SK-N-MC (cell line): ENCODE measurements at regions not wholly inside any gene's neighbourhood (a gene's known extent, or its start where the extent isn't known, plus 50 kb on each side); places are given as distances from the start of the nearest gene placed in this dataset.

Source experiments
- DNase-seq: peaks from one replicate; pipeline ENCODE4 v3.0.0-alpha.2; 2011; ENCODE audit warnings: low read depth, low spot score
- H3K27ac ChIP-seq: fragments of 200-600 bp; sonication (generic); 2 replicates; pipeline ENCODE4 v1.5.1; 2016; ENCODE audit warnings: mixed run types
- H3K36me3 ChIP-seq: fragments of 200-600 bp; sonication (generic); 2 replicates; pipeline ENCODE4 v1.6.1; 2017; ENCODE audit warnings: antibody characterized with exemption, low read length, mixed read lengths; ENCODE audit not compliant: insufficient read depth
- H3K4me3 ChIP-seq: fragments of 200-600 bp; sonication (generic); 2 replicates; pipeline ENCODE4 v1.5.1; 2016
- H3K9ac ChIP-seq: fragments of 200-600 bp; sonication (generic); 2 replicates; pipeline ENCODE4 v1.8.0; 2017; ENCODE audit warnings: mixed run types, mixed read lengths; ENCODE audit not compliant: insufficient read length
- H3K9me3 ChIP-seq: fragments of 200-600 bp; sonication (generic); 2 replicates; pipeline ENCODE4 v1.6.1; 2017; ENCODE audit warnings: low read depth, mild to moderate bottlenecking, antibody characterized with exemption, low read length, moderate library complexity, mixed read lengths
- EZH2 ChIP-seq: fragments of 200-600 bp; sonication (generic); IDR thresholded peaks from one replicate; pipeline ENCODE4 v1.6.1; 2017; ENCODE audit warnings: antibody characterized with exemption
- FOXP2 ChIP-seq: optimal IDR thresholded peaks from 2 replicates; pipeline ENCODE3; 2011; ENCODE audit warnings: mild to moderate bottlenecking, moderate library complexity; ENCODE audit not compliant: insufficient read depth; ENCODE audit errors: extremely low read length, control extremely low read depth
- POLR2AphosphoS5 ChIP-seq: IDR thresholded peaks from 2 replicates; pipeline ENCODE4 v1.6.1; 2012; ENCODE audit warnings: mild to moderate bottlenecking, low read depth, low read length, borderline replicate concordance

DNA sequence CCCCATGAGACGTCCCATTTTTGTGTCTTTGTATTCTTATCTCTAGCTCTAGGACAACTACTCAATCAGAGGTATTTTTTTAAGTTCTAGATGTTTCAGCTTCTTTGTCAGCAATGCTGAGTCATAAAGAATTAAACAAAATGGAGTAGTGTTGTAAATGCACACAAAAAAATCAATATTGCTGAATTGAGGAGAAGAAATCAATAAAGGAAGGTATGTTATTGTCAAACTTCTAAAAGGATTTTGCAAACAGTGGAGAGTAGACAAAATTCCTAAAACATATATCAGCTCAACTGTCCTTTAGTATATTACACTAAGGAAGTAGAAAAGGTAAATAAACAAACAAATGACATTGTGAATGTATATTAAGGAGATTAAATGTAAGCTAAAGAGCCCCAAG is 726.1 kb upstream of the NRXN1 start:
- no peak overlapping the region for H3K27ac ChIP-seq
- H3K4me3 ChIP-seq = no peak overlapping the region
- TF ChIP-seq FOXP2 (no peak), POLR2AphosphoS5 (no peak), EZH2 (no peak)
- H3K9me3 ChIP-seq = no peaks in the 10 kb centered on the region
- no peak for DNase-seq
- no peak overlapping the region for H3K9ac ChIP-seq
- H3K36me3 ChIP-seq = no peaks in the 10 kb centered on the region

DNA sequence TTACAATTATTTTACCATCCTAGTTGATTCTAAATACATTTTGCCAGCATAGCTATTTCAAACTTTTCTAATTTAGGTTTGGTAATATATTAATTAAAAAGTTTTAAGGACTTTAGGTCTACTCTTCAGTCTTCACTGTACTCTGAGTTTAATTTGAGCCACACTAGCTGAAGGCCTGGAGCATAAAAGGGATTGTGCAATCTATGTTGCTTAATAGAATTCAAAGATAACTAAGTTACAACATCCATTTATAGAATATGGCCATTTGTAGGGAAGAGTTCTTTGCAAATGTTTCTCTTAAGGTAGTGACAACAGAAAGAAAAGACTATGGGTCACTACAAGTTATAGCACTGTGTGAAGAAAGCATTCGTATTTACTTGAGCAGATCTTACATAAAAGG is 702.2 kb upstream of the NRXN1 start:
- Histone ChIP-seq H3K9ac (no peak overlapping the region), H3K9me3 (no peaks in the 10 kb centered on the region), H3K27ac (no peak overlapping the region), H3K4me3 (no peak overlapping the region), H3K36me3 (no peaks in the 10 kb centered on the region)
- TF ChIP-seq POLR2AphosphoS5 (no peak), FOXP2 (no peak), EZH2 (no peak)
- no peak for DNase-seq

DNA sequence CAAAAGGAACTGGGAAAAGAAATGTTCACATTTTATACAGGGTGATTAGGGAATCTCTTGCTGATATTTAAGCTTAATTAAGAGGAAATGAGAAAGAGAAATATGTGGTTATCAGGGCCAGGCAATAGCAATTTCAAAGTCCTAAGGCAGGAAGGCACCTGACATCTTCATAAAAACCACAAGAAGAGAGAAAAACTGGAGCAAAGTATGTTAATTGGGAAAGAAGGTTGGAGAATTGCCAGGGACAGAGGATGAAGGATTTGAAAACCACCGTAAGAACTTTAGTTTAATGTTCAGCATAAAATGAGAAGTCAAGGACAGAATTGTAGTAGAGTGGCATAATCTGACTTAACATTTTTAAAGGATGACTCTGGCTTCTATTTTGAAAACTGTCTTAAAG is 691.8 kb upstream of the NRXN1 start:
- TF ChIP-seq FOXP2 = no peak
- no peak for TF ChIP-seq EZH2
- no peak for TF ChIP-seq POLR2AphosphoS5

DNA sequence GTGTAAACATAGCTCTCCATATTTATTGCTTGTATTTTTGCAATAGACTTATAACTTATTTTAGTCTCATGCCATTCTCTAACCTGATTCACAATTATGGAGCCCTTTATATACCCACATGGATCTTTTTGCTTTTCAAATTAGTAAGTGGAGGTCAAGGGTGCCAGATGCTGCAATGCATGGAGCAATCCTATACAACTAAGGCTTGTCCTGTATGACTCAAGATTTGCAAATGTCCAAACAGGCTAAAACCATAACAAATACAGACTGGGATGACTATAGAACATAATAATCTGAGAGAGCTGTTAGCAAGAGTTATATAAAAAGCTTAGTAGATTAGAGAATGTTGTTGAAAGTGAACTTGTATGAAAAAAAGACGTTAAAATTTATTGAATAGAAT is 690.4 kb upstream of the NRXN1 start:
- Histone ChIP-seq H3K9ac (no peak overlapping the region), H3K36me3 (no peaks in the 10 kb centered on the region), H3K9me3 (no peaks in the 10 kb centered on the region), H3K4me3 (no peak overlapping the region), H3K27ac (no peak overlapping the region)
- DNase-seq = no peak
- TF ChIP-seq EZH2 = no peak
- TF ChIP-seq POLR2AphosphoS5 = no peak
- TF ChIP-seq FOXP2 = no peak

More for the DNA sequence above, 691.8 kb upstream of the NRXN1 start:
- no peak overlapping the region for H3K4me3 ChIP-seq
- H3K27ac ChIP-seq = no peak overlapping the region
- H3K9me3 ChIP-seq = no peaks in the 10 kb centered on the region
- no peaks in the 10 kb centered on the region for H3K36me3 ChIP-seq
- no peak for DNase-seq
- H3K9ac ChIP-seq = no peak overlapping the region

DNA sequence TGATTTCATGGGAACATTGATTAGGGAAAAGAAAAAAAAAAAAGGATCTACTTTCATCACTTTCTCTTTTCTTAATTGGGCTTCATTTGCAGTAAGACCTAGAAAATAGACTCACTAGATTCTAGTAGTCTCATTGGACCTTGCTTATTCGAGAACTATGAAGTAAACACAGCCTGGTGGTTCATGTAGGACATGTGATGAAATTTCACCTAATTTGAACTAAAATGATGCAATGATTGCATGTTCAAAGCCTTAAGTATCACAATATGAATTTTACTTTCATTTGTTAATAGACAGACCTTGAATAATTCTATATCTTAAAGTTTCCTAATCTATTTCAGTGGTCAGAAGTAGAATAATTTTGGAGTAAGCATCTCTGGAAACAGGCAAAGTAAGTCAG is 688.9 kb upstream of the NRXN1 start:
- Histone ChIP-seq H3K36me3 (no peaks in the 10 kb centered on the region), H3K9ac (no peak overlapping the region), H3K27ac (no peak overlapping the region), H3K9me3 (no peaks in the 10 kb centered on the region), H3K4me3 (no peak overlapping the region)
- DNase-seq = no peak
- TF ChIP-seq EZH2 (no peak), POLR2AphosphoS5 (no peak), FOXP2 (no peak)

DNA sequence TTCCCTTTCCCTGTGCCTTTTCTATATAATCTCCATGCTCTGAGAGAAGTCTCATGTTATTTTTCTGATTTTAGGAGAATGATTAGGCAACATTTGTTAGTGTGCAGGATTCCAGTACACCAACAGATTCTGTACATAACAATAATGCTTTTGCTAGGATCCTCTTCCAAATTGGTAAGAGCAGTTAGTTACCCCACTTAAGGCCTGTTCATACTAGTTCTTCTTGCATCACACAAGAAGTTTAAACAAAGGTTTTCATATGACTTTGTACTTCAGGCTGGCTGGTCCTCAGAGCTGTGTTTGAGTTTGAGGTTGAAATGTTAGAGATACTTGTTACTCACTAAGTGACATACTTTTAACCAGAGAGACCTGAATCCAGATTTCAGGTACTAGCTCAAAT is 686.9 kb upstream of the NRXN1 start:
- no peaks in the 10 kb centered on the region for H3K9me3 ChIP-seq
- no peak overlapping the region for H3K9ac ChIP-seq
- no peak overlapping the region for H3K27ac ChIP-seq
- no peak overlapping the region for H3K4me3 ChIP-seq
- no peaks in the 10 kb centered on the region for H3K36me3 ChIP-seq
- TF ChIP-seq POLR2AphosphoS5 (no peak), FOXP2 (no peak), EZH2 (no peak)
- DNase-seq = no peak

DNA sequence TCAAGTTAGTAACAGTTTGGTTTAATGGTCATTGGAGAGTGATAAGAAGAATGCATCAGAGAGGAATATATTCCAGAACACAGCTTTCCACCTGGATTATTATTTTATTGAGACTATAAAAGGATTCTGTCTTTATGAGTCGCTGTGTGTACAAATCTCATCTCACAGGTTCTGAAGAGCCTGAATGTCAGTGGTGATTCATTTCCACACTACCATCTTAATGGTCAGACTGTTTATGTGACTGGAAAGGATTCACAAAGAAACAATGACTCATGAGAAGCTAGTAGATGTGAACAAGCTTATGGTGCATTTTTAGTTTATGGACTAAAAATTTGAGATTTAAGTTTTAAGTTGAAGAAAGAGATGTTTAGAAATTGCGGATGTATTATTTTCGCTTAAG is 685.4 kb upstream of the NRXN1 start:
- DNase-seq = no peak
- Histone ChIP-seq H3K27ac (no peak overlapping the region), H3K4me3 (no peak overlapping the region), H3K36me3 (no peaks in the 10 kb centered on the region), H3K9me3 (no peaks in the 10 kb centered on the region), H3K9ac (no peak overlapping the region)
- TF ChIP-seq EZH2 (no peak), FOXP2 (no peak), POLR2AphosphoS5 (no peak)

DNA sequence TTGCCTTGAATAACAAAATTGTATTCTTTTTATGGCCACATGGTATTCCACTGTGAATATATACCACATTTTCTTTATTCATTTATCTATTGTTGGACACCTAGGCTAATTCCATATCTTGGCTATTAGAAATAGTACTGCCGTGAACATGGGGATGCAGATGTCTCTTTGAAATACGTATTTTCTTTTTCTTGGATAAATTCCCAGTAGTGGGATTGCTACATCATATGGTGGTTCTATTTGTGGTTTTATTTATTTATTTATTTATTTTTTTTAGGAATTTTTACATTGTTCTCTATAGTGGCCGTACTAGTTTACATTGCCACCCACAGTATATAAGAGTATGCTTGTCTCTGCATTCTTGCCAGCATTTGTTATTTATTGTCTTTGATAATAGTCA is 679.8 kb upstream of the NRXN1 start:
- TF ChIP-seq POLR2AphosphoS5 (no peak), FOXP2 (no peak), EZH2 (no peak)
- no peak overlapping the region for H3K4me3 ChIP-seq
- H3K9ac ChIP-seq = no peak overlapping the region
- H3K36me3 ChIP-seq = no peaks in the 10 kb centered on the region
- no peaks in the 10 kb centered on the region for H3K9me3 ChIP-seq
- no peak overlapping the region for H3K27ac ChIP-seq
- DNase-seq = no peak

DNA sequence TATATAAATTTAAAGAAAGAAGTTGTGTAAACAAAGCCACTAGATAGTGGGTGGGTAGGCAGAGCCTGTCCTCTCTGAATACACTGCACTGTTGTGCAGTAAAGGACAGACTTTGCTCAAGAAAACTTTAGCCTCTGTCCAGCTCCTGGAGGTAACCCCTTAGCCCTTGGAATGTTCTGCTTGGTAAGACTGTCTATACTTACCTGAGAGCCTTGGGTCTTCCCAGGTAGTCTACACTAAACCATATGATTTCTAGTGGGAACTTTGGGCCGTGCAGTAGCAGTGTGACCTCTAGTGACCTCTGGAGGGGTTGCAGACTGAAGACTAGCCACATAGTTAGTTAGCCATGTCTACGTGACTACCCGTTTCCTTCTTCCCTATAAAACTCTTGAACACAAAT is 678.3 kb upstream of the NRXN1 start:
- no peak overlapping the region for H3K4me3 ChIP-seq
- no peak for DNase-seq
- H3K27ac ChIP-seq = no peak overlapping the region
- H3K9ac ChIP-seq = no peak overlapping the region
- no peaks in the 10 kb centered on the region for H3K9me3 ChIP-seq
- TF ChIP-seq EZH2 (no peak), POLR2AphosphoS5 (no peak), FOXP2 (no peak)
- H3K36me3 ChIP-seq = no peaks in the 10 kb centered on the region

DNA sequence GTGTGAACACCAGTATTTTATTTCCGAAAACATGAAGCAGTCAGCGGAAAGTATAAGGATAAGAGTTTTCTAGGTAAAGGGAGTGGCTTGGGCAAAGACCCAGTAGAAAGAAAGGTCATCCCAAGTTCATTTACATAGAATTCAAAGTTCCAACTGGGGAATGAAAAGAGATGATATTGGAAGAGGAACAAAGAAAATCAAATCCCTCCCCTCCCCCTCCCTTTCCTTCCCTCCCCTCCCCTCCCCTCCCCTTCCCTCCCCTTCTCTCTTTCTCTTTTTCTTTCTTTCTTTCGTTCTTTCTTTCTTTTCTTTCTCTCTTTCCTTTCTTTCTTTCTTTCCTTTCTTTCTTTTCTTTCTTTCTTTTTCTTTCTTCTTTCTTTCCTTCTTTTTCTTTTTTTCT is 675.7 kb upstream of the NRXN1 start:
- no peaks in the 10 kb centered on the region for H3K9me3 ChIP-seq
- no peak for TF ChIP-seq FOXP2
- no peak for TF ChIP-seq POLR2AphosphoS5
- TF ChIP-seq EZH2 = no peak
- no peak overlapping the region for H3K9ac ChIP-seq
- no peak for DNase-seq
- no peak overlapping the region for H3K27ac ChIP-seq
- H3K4me3 ChIP-seq = no peak overlapping the region
- H3K36me3 ChIP-seq = no peaks in the 10 kb centered on the region
